ENCODE measurements at regions not wholly inside any gene's neighbourhood (a gene's known extent, or its start where the extent isn't known, plus 50 kb on each side); places are given as distances from the start of the nearest gene placed in this dataset.

DNA sequence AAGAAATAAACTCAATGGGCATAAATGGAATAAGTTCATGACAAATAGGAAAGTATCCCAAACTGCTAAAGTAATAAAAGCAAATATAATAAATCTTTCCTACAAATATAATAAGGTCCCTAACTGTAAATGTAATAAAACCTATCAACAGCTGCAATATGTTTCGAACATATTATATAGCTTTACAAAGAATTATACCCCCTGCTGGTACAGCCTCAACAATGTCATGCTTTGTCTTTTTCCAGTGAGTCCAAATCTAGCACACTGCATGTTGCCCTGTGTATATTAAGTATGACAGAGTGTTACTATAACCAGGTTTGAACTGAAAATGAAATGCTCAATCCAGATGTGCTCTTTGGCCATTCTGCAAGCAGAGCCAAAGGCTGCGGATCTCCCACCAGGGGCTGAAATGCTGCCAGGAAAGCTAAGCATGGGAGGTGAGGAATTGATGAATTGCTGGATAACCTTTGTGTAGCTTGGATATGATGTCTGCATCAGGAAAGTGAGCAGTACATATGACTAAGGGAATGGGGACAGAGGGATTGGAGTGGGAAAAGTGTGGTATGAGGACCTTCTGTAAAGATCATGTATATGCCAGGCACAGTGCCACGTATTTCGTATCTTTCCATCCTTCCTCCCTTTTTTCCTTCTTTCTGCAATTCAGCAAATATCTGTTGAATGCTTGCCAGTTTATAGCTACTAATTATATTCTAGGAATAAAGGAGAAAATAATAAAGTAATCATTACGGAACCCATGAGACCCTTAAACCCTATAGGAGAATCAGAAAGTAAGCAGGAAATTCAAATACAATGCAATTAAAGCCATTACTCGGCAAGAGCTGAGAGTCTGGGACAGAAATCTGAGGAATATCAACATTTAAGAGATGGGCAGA lies 954.6 kb upstream of the LCORL start:
- DNase-seq (ENCODE audit: low read depth, low spot score) = no peak

DNA sequence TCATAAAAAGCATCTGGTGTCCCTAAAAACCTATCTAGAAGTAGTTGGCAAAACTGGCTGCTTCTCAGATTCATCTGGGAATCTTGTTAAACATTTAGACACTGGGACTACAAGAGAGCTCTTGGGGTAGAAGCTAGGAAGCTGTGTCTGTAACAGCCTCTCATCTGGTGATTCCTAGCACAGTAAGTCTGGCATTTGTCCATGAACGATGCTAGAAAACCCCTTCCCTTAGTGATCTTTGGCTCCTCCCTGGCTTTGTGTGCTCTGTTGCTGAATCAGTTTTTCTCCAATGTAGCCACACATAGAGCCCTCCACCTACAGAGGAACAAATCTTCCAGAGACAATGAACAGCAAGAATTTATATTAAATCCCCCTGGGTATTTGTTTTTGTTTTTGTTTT lies 951.7 kb upstream of the LCORL start:
- DNase-seq (ENCODE audit: low read depth, low spot score) = no peak

DNA sequence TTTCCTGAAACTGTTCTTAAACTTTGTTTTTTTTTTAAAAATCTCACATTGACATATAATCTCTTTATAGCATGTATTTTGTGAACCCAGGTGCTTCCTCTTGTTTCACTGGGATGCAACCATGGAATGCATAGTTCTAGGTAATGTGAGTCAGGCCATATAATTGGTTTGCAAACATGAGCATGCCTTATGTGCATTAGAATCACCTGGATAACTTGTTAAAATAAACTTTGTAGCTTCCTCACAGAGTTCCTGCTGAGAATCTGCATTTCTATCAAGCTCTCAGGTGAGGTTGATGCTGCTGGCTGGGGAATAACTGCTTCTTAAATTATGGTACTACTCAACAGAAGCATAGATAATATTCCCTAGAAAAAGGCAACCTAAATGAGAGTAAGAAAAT lies 940.3 kb upstream of the LCORL start:
- peak; percentile 60 for DNase-seq (ENCODE audit: low read depth, low spot score)

DNA sequence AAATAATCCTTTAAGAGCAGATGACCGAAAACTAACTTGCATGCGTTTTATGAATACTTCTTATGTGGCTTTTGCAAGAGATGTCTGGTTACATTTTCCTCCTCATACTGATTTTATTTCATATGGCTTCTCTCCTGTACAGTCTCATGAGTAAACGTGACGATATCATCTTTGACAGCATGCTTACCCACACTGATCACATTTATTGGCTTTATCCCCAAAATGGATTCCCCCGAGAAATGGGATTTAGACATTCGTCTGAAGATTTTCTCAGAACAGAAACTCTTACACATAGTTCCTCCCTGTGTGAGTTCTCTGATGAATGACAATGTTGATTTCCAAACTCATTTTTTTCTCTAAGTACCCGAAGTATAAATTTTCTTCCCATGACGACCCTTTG lies 939.7 kb upstream of the LCORL start:
- DNase-seq (ENCODE audit: low read depth, low spot score) = no peak

DNA sequence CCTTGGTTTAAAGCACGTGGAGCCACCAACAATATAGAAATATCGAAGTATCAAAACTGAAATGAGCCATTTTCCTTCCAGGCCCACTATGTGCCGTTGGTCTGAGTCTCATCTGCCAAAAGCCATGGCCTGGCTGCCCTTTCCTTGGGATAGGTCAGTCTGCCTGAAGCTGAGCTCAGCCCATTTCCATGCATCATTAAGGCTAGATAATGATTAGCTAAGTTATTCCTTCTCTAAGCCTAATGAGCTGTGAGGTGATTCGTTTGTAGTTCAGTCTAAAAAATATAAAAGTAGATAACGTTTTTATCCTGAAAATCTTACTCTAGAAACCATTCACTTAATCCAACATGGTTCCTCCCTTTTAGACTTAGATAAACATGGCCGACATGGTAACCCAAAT lies 936.2 kb upstream of the LCORL start:
- DNase-seq (ENCODE audit: low read depth, low spot score) = no peak

DNA sequence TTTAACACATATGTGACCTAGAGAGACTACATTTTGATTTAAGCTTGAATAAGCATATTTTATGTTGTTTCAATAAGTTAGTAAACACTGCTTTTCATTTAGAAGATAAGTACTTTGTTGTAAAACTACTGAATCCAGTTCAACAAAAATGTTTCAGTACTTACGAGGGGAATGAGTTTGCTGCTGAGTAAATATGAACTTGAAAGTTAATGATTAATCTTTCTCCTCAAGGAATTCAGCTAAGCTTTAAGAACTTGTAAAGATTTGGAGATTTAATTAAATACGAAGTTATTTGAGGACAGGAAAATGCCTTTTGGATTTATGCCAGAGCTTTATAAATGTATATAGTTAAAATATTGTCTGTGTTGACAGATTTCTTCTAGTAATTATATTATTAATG lies 933.0 kb upstream of the LCORL start:
- no peak for DNase-seq (ENCODE audit: low read depth, low spot score)

DNA sequence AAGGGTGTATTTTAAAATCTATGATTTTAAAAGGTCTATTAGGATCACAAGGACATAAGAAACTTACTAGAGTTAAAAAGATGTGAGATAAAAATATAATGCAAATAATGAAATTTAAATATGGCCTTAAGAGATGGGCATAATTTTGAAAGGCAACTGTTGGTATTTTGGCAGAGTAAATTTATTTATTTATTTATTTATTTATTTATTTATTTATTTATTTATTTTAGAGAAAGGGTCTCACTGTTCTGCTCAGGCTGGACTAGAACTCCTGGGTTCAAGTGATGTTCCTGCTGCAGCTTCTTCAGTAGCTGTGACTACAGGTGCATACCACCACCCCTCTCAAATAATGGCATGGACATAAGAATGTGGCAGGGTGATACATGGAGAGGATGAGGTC lies 932.1 kb upstream of the LCORL start:
- no peak for DNase-seq (ENCODE audit: low read depth, low spot score)

DNA sequence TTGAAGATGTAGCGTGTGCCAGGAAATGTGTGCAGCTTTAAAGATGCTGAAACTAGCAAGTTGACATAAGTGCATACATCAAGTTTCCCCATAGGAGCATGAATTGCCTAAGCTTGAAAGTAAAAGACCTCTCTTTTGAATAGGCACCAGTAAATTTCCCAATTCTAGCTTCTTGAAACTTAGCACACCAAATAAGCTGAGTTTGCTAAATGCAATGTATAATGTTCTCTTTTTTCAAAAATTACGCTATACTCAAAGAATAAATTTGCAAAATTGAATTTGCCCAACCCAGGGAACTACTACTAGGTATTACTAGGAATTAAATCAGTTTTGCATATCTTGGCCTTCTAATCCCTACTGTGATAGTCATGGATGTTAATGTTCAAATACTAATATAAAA lies 923.9 kb upstream of the LCORL start:
- no peak for DNase-seq (ENCODE audit: low read depth, low spot score)

DNA sequence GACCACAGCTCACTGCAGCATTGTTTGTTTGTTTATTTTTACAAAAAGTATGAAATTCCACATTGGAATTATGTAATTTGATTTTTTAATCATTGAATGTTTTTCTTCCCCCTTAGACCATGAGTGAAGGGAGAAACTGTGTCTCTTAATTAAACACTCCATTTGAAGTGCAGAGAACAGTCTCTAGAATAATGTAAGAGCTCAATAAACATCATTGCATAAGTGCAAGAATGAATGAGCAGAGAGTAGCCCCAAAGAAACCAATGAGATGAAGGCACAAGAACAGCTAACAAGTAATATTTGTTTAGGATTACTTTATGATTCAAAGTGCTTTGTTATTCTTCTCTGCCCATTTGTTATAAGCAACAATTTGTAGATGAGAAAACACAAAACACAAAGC lies 921.3 kb upstream of the LCORL start:
- no peak for DNase-seq (ENCODE audit: low read depth, low spot score)

DNA sequence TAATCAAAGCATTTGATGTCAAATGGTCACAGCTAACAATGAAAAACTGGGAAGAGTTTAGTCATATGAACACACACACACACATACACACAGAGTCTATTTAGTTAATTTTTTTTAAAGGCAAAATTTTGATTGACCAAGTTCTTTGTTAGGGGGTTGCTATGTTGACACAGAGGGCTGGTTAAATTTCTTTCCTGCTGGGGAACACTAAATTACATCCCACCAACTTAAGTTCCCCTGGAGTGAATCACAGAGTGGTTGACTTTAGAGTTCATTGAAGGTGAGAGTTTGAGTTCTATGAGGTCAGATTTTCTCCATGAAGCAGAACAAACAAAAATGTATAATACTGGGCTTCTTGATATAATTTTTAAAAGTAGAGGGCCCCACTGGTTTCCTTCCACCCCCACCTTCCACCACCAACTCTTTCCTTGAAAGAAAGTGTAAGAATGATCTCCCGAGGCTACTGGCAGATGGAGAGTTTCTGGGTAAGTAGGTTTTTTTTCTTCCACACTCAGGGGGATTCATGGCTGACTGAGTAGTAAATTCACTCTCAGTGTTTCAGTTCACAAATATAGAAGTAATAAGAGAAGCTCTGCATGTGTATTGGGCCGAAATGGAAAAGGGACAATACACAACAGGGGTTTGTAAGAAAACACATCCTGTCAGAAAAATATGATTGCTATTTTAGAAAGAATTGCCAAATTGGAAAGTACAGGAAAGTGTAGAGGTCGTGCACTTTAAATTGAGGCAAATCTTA lies 917.0 kb upstream of the LCORL start:
- no peak for DNase-seq (ENCODE audit: low read depth, low spot score)

DNA sequence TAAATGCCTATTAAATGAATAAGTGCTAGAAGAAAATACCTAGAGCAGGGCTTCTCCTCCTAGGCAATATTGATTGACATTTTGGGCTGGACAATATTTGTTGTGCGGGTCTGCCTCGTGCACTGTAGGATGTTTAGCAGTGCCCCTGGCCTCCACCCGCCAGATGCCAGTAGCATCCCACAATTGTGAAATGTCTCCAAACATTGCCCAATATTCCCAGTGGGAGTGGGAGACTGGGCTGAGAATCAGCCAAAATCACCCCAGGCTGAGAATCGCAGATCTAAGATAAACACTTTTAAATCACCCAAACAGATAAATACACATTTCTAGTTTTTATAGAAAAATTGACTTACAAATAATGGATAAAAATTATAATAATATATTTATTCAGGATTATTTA lies 916.2 kb upstream of the LCORL start:
- DNase-seq (ENCODE audit: low read depth, low spot score) = no peak

DNA sequence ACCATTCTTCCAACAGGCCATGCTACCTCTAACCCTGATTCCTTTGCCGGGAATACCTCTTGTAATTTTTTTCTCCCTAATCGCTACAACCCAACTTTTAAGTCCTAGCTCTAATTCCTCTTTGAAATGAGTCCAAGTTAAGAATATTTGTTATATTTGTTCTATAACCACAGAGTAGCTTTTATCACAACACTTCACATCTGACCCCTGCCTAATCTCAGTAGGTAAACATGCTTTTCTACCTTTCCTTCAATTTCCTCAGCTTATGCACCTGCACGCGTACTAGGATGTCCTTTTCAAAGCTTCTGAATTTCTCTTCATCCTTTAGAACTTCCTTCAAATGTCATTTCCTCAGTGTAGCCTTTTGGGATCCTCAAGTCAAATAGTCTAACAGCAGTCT lies 915.5 kb upstream of the LCORL start:
- no peak for DNase-seq (ENCODE audit: low read depth, low spot score)

DNA sequence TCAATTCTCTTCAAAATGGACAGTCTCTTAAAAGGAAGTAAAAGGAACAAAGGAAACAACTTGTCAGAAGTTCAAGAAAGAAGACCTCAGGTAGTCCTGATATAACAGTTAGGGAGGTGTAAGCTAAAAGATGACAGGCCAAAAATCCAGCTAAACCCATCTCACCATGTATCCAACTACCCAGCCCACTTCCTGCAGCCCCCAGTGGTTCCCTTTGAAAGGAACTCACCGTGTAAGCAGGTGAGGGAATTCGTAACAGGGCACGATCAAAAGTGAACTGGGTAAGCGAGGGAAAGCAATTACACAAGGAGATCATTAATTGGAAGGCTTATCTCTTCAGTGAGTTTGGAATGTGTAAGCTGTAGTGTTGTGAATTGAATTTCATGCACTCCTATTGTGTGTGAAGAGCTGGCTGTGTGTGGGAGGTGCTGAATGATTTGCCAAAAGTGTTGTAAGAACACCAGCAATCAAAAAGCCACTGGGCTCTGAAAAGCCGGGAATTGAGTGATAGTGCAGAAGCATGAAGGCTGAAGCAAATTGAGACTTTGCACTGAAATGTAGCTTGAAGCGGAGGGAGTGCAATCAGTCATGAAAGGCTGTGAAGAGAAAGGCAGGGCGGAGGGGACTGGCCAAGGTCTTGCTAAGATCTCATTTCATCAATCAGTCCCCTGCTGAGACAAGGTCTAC lies 914.2 kb upstream of the LCORL start:
- no peak for DNase-seq (ENCODE audit: low read depth, low spot score)

DNA sequence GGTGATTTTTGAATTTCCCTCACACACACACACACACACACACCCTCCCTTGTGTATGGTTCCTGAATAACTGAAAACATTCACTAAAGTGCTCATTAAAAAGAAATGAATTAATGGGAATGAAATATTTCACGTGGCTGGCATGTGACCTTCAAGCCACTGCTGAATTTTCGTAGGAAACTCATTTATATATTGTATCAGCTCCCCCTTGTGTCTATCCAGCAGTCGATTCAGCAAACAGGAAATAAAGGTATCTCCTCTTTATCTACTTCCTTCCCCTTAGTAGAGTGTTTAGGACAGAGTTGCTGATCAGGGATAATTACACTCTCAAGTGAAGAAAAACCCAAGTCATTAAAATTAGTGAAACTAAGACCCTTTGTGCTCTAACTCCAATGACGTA lies 912.6 kb upstream of the LCORL start:
- no peak for DNase-seq (ENCODE audit: low read depth, low spot score)

DNA sequence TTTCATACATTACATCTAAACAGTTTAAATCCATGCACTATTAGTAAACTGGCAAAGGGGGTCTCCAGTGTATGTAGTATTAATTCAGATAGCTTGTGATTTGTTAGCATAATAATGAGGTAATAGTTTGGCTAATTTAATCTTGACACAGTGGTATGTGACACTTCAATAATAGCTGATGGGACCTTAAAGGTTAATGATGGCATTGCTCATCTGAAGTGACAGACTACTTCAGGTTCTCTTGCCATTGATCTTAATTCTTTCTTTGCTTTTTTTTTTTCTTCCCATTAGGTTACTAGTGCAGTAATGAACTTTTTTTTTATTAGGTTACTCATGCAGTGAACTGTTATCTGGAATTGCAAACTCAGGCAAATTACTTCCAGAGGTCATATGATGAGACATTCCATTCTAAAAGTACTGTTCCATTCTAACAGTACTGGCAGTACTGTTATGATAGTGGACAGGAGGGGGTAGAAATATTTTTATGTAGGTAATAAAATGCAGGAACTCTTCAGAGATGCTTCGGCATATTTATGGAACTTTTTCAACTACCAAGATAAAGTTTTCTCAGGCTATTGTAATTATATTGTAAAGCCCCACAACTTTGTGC lies 911.3 kb upstream of the LCORL start:
- DNase-seq (ENCODE audit: low read depth, low spot score) = no peak

DNA sequence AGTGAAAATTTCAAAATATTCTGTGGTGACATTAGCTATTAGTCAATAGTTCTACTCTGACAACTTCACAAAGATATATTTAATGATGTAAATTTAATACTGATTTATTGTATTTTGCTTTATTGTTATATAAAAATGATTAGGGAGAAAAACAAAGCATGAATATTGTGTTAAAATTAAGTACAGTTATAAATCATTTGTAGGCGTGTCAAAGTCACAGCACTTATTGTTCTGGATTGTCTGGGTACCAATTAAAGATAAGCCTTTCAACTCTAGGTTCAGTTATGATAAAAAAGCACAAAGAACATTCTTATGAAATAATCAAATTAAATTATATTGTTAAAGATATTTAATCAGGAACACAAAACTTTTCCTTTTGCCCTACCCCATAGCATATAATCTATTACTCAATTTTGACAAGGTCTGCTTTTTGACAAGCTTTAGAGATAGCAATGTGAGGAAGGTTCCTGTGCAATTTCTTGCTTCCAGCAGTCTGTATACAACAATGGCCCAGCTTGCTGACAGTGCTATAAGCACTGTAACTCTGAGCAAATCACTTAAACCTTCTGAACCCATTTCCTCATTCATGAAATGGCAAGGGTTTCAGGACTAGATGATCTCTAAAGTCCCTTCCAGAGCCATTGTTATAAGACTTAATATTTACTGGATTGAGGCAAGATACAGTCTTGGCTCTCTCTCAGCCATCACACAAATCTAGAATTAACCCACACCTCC lies 910.3 kb upstream of the LCORL start:
- DNase-seq (ENCODE audit: low read depth, low spot score) = no peak

DNA sequence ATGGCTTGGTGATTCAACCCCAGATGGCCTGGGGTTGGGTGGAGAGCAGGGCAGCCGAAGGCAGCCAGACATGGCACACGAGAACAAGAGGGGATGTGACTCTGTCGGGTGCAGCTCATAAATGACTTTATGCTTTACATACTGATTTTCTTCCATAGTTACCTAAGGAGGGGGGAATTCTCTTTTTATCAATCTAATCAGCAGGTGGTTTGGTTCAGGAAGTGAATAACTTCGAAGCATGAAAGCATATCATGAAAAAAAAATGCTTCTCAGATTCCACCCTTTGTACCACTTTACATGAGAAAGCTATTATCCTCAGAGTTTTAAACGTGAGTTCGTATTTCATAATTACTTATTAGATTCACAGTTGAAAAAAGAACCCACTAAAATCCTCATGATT lies 908.9 kb upstream of the LCORL start:
- DNase-seq (ENCODE audit: low read depth, low spot score) = no peak

DNA sequence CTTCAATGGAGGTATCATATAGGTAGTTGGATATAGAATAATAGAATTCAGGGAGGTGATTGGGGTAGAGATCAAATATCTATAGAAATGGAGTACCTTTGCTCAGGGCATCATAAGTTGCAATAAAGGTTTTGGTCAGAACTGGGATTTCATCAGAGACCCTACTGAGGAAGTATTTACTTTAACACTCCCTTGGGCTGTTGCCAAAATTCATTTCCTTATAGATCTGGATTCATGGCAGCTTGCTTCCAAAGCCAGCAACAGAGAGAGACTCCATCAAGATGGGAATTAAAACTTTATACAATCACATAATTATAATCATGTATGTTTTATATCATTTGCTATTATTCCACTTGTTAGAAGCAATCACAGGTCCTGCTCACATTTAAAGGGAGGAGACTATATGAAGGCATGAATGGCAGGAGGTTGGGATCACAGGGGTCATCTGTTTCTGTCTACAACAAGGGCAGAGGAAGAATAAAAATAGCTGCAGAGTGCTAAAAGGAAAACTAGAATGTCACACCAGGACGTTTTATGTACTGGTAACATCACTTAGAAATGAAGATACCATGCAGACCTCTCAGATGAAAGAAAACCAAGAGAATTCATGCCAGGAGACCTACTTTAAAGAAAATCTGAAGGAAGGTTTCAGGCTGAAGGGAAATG lies 902.1 kb upstream of the LCORL start:
- no peak for DNase-seq (ENCODE audit: low read depth, low spot score)

DNA sequence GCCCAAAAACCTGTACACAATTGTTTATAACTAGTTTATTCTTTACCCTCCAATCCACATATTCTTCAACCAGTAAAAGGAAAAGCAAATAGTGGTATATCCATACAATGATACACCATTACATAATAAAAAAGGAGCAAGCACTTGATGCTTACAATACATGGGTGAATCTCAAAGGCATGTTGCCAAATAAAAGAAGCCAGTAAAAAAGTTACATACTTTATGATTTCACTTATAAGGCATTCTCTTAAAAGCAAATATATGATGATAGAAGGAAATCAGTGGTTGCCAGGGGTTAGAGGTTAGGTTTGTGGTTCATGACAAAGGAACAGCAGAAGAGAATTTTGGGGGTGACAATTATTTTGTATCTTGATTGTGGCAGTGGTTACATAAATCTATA lies 896.1 kb upstream of the LCORL start:
- DNase-seq (ENCODE audit: low read depth, low spot score) = no peak

DNA sequence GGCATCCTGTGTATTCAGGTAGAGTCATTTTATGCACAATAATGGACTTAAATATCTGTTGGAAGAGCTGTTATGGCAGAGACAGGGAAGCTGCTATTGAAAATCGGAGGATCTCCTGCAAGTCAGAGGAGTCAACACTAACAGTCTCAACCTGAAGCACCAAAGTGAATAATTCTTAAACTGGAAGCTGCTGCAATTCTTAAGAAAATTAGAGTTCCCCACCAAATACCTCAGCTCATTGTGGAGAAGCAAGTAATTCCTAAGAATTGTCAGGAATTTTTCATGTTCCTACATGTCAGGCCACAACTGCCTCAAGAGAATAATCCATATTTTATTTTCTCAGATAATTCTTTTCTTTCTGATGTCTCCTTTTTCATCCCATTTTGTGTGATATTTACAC lies 892.6 kb upstream of the LCORL start:
- DNase-seq (ENCODE audit: low read depth, low spot score) = no peak

DNA sequence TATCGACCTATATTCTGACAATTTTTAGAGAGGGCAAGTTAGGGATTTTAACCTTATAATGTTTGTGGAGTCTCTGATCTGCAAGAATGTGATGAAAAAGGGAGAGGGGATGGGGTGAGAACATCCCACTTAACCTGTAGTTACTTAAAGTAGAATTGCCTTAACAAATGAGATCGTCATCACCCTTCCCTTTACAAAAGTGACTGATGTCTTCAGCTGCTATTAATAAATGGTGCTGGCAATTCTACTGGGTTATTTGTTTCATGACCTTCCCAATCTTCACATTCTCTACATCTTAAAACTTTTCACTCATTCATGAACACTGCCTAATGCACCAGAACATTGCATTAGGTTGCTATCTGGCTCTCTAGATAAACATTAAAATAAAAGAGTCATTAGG lies 873.4 kb upstream of the LCORL start:
- no peak for DNase-seq (ENCODE audit: low read depth, low spot score)

All from iPS DF 19.7 (cell line).